ENCODE measurements at regions not wholly inside any gene's neighbourhood (a gene's known extent, or its start where the extent isn't known, plus 50 kb on each side); places are given as distances from the start of the nearest gene placed in this dataset.
"Not testable (repeated sequence)": the region's sequence is repeated elsewhere in the genome, so short reads cannot be mapped to it uniquely, and the experiment has no call there.

- no peak for DNase-seq (ENCODE audit: low read depth)
- H3K4me3 ChIP-seq (ENCODE audit: low read length) = no peak overlapping the region
- no peak for TF ChIP-seq CTCF (conservative IDR thresholded peaks at IDR 0.05; ENCODE audit: low read length)
Measured at GRCh38 chr3:20822251-20822650, 636.2 kb upstream of the SGO1 start.

- not testable (repeated sequence) for DNase-seq (ENCODE audit: low read depth); H3K4me3 ChIP-seq (ENCODE audit: low read length)
Measured at GRCh38 chr3:20820872-20821271, 634.9 kb upstream of the SGO1 start.

GRCh38 chr3:20811631-20812030 lies 625.6 kb upstream of the SGO1 start:
- TF ChIP-seq CTCF (conservative IDR thresholded peaks at IDR 0.05; ENCODE audit: low read length) = no peak
- DNase-seq (ENCODE audit: low read depth) = peak; percentile 61
- no peak overlapping the region for H3K4me3 ChIP-seq (ENCODE audit: low read length)

- no peak for TF ChIP-seq CTCF (conservative IDR thresholded peaks at IDR 0.05; ENCODE audit: low read length)
- H3K4me3 ChIP-seq (ENCODE audit: low read length) = no peak overlapping the region
- no peak for DNase-seq (ENCODE audit: low read depth)
Measured at GRCh38 chr3:20811006-20811405, 625.0 kb upstream of the SGO1 start.

- H3K4me3 ChIP-seq (ENCODE audit: low read length) = no peak overlapping the region
- no peak for DNase-seq (ENCODE audit: low read depth)
- no peak for TF ChIP-seq CTCF (conservative IDR thresholded peaks at IDR 0.05; ENCODE audit: low read length)
Measured at GRCh38 chr3:20810555-20810954, 624.5 kb upstream of the SGO1 start.

- no peak for TF ChIP-seq CTCF (conservative IDR thresholded peaks at IDR 0.05; ENCODE audit: low read length)
- no peak for DNase-seq (ENCODE audit: low read depth)
- H3K4me3 ChIP-seq (ENCODE audit: low read length) = no peak overlapping the region
Measured at GRCh38 chr3:20809356-20809755, 623.4 kb upstream of the SGO1 start.

GRCh38 chr3:20808864-20809263 lies 622.9 kb upstream of the SGO1 start:
- no peak for TF ChIP-seq CTCF (conservative IDR thresholded peaks at IDR 0.05; ENCODE audit: low read length)
- no peak for DNase-seq (ENCODE audit: low read depth)
- no peak overlapping the region for H3K4me3 ChIP-seq (ENCODE audit: low read length)

- H3K4me3 ChIP-seq (ENCODE audit: low read length) = no peak overlapping the region
- DNase-seq (ENCODE audit: low read depth) = no peak
- no peak for TF ChIP-seq CTCF (conservative IDR thresholded peaks at IDR 0.05; ENCODE audit: low read length)
Measured at GRCh38 chr3:20798666-20799065, 612.7 kb upstream of the SGO1 start.

Data from AG10803 (cell line).